ENCODE measurements at regions not wholly inside any gene's neighbourhood (a gene's known extent, or its start where the extent isn't known, plus 50 kb on each side); places are given as distances from the start of the nearest gene placed in this dataset.

DNA sequence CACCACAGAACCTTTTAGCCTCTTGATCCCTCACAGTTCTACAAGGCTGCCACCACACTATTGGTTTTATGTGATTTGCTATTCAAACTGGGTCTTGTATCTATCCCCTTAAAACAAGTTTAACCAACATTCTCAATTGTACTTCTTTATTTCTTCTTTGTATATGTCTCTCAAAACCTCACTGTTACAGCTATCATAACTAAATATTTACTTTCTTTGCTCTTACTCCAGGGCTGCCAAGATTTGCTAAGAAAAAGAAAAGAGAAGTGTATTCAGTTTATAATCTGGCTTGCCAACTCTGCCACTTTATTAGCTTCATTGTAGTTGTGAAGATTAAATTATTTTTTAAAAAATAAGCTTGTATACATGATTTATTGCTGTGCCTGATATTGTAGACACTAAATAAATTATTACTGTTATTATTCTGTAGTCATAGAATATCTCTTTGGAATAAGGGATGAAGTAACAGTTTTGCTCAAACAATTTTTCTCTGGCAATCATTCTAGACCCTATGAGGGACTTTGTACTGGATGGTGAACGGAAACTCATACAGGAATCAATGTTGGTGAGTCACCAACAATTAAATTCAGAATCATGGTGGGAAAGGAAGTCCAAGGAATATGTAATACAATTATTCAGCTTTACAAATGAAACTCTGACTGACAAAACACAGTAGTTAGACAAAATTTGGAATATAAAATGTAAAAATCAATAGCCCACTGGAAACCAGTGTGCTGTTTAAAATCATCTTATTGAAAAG lies 127.1 kb upstream of the DCAF8L1 start:
- 5 to 13% methylated on average over 1 of the region's 1 CpG for WGBS, 2 donors
- DNase-seq = no peak
- ATAC-seq = no peak
- intact Hi-C loops (cut with DNase I) = no loop called here
- H3K9me3 ChIP-seq = no peaks in the 10 kb centered on the region
- H3K27ac ChIP-seq = no peak overlapping the region
- H3K36me3 ChIP-seq (replicated peaks in 1 of 2; ENCODE audit: insufficient read depth in 1 of 2, low read depth in 2 of 2) = no peaks in the 10 kb centered on the region
- no peak for TF ChIP-seq POLR2A (IDR thresholded peaks at IDR 0.05)
- TF ChIP-seq, protein P1, sequence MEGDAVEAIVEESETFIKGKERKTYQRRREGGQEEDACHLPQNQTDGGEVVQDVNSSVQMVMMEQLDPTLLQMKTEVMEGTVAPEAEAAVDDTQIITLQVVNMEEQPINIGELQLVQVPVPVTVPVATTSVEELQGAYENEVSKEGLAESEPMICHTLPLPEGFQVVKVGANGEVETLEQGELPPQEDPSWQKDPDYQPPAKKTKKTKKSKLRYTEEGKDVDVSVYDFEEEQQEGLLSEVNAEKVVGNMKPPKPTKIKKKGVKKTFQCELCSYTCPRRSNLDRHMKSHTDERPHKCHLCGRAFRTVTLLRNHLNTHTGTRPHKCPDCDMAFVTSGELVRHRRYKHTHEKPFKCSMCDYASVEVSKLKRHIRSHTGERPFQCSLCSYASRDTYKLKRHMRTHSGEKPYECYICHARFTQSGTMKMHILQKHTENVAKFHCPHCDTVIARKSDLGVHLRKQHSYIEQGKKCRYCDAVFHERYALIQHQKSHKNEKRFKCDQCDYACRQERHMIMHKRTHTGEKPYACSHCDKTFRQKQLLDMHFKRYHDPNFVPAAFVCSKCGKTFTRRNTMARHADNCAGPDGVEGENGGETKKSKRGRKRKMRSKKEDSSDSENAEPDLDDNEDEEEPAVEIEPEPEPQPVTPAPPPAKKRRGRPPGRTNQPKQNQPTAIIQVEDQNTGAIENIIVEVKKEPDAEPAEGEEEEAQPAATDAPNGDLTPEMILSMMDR (IDR thresholded peaks at IDR 0.05) = no peak
- H3K27me3 ChIP-seq = no peaks in the 10 kb centered on the region
- no peaks in the 10 kb centered on the region for H3K4me1 ChIP-seq
- no peak overlapping the region for H3K4me3 ChIP-seq

DNA sequence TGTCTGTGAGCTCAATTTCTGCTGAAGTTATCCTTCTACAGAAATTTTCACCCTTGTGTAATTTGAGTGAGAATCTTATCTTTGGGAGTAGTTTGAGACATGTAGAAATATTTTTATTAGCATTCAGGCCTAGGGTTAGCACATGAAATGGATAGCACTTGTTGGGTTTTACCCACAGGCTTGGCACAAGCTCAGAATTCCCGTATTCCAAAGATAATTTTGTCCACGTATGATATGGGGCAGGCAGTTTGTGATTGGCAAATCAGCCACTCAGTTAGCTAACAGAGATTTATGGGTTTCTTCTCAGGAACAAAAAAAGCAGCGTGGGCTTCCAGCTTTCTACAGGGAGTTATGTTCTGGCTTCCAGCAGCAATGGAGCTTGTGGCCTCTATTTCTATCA lies 117.9 kb upstream of the DCAF8L1 start:
- TF ChIP-seq POLR2A (IDR thresholded peaks at IDR 0.05) = no peak
- TF ChIP-seq, protein P1 (IDR thresholded peaks at IDR 0.05) = no peak

DNA sequence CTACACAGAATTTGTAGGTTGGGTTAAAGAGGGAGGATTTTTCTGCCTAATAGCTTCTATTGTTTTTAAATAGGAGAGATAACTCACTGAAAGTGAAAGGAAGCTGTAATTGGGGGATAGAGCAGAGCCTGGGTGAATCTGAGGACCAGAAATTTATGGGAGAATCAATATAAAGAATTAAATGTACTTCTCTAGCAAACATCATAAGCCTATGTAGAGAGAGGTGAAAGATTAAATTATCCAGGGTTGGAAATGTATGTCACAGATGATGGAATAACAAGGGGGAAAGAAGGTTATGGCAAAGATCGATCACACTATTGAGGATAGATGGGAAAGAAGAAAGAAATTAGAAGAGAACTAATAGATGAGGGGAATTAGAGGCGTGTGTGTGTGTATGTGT lies 104.4 kb upstream of the DCAF8L1 start:
- Histone ChIP-seq H3K27me3 (no peaks in the 10 kb centered on the region), H3K36me3 (replicated peaks in 1 of 2; ENCODE audit: insufficient read depth in 1 of 2, low read depth in 2 of 2) (no peaks in the 10 kb centered on the region), H3K4me1 (no peaks in the 10 kb centered on the region), H3K4me3 (no peak overlapping the region), H3K27ac (no peak overlapping the region), H3K9me3 (no peaks in the 10 kb centered on the region)
- 62 to 83% methylated on average over 2 of the region's 2 CpGs for WGBS, 2 donors
- no peak for ATAC-seq
- intact Hi-C loops (cut with DNase I) = no loop called here
- no peak for TF ChIP-seq POLR2A (IDR thresholded peaks at IDR 0.05)
- TF ChIP-seq, protein P1 (IDR thresholded peaks at IDR 0.05) = no peak
- no peak for DNase-seq

More for the DNA sequence above, 117.9 kb upstream of the DCAF8L1 start:
- H3K27me3 ChIP-seq = no peaks in the 10 kb centered on the region
- intact Hi-C loops (cut with DNase I) = no loop called here
- no peak for ATAC-seq
- no peaks in the 10 kb centered on the region for H3K36me3 ChIP-seq (replicated peaks in 1 of 2; ENCODE audit: insufficient read depth in 1 of 2, low read depth in 2 of 2)
- H3K4me3 ChIP-seq = no peak overlapping the region
- 36 to 42% methylated on average over 3 of the region's 3 CpGs for WGBS, 2 donors
- H3K9me3 ChIP-seq = no peaks in the 10 kb centered on the region
- H3K4me1 ChIP-seq = no peaks in the 10 kb centered on the region
- DNase-seq = no peak
- no peak overlapping the region for H3K27ac ChIP-seq

DNA sequence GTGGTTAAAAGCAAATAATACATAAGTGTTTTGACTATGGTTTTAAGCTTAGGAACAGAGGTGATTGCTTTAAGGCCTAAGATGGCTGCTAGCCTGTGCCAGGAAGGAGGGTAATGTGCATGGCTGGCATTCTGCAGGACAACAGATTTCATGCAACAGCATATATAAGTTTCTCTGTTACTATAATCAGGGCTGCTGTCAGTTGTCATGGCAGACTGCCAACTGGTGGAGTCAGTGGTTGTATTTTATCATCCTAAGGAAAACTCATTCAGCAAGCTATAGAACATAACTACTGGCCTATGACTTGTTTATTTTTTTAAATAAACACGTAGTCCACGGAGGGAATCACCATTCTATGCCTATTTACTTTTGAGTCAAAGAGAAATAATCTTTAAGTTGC lies 77.7 kb upstream of the DCAF8L1 start:
- intact Hi-C loops (cut with DNase I) = no loop called here
- no peak for TF ChIP-seq POLR2A (IDR thresholded peaks at IDR 0.05)
- TF ChIP-seq, protein P1 (IDR thresholded peaks at IDR 0.05) = no peak
- ATAC-seq (no peak), DNase-seq (peak in 1 of 4 donors; percentile 16)
- 19 to 21% methylated on average over 2 of the region's 2 CpGs for WGBS, 2 donors
- Histone ChIP-seq H3K4me1 (no peaks in the 10 kb centered on the region), H3K4me3 (no peak overlapping the region), H3K27ac (no peak overlapping the region), H3K27me3 (no peaks in the 10 kb centered on the region), H3K36me3 (replicated peaks in 1 of 2; ENCODE audit: insufficient read depth in 1 of 2, low read depth in 2 of 2) (no peaks in the 10 kb centered on the region), H3K9me3 (no peaks in the 10 kb centered on the region)
